Right kidney (tissue), 1 donor: ENCODE measurements at regions not wholly inside any gene's neighbourhood (a gene's known extent, or its start where the extent isn't known, plus 50 kb on each side); places are given as distances from the start of the nearest gene placed in this dataset.
A peak's percentile ranks its signal among the peaks of the same experiment; 100 is the strongest.

Experiments used
- DNase-seq: peaks from one replicate; pipeline ENCODE4 v3.0.0-alpha.2; 2016

GRCh38 chr4:147054228-147054872, 108.7 kb upstream of the TTC29 start:
- DNase-seq = no peak

- DNase-seq = peak; percentile 28
These were observed 111.4 kb upstream of the TTC29 start for GRCh38 chr4:147056940-147057610.

DNA sequence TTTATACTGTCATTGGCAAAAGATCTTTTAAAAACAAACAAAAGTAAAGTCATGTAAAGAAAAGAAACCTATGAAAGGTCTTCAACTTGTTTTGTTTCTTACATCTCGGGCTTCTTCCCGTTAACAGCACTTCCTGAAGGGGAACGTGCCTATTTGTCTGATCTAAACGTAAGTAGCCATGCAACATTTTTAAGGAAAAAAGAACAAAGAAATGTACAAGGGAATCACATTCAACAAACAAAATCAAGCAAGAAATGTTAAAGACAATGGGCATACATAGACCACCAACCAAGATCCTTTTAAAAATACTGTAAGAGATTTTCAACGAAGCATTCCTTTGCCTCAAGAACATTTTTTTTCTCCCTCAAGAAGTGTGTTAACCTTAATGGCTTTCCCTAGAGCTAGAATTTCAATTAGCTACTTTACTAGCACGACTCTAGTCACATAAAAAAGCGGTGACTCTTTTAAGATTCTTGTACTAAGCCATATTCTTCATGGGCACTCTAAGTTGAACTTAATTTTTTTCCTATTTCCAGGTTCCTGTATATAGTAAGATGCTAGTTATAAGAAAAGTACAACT, 112.0 kb upstream of the TTC29 start:
- DNase-seq = peak; percentile 51

DNA sequence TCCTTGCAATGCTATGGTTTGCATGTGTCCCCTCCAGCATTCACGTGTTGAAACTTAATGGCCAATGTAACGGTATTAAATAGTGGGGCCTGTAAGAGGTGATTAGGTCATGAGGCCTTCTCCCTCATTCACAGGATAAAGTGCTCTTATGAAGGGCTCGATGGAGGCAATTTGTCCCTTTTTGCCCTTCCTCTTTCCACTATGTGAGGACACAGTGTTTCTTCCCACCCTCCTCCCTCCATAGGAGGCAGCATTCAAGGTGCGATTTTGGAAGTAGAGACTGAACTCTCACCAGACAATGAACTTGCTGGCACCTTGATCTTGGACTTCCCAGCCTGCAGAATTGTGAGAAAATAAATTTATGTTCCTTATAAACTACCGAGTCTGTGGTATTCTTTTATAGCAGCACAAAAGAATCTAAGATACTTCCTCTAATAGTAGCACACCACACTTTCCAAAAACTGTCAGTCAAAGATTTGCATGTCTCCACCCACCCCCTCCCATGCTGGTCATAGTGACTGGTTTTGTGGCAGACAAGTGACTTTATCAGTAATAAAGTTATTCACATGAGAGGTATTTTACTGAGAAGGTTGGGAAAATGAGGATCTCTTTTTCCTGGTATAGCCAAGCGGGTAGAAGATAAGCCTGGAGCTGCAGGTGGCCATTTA, 113.5 kb upstream of the TTC29 start:
- DNase-seq = no peak

GRCh38 chr4:147060151-147060931, 114.7 kb upstream of the TTC29 start:
- DNase-seq = no peak

DNA sequence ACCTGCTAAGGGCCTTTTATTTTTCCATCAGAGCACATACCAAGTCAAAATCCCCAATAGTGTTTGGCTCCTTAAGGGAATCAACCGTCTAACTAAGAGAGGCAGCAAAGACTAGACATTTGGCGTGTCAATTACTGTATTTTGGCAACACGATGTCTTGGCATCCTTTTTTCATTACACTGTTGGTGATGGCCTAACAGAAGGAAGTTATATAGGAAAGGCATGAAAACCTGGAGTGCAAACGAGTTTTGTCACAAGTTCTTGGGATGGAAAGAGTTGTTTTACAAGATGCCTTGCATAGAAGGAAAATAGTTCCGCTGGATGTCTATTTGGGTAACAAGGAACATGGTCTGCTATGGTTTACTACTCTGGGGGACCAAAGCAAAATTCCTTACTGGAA, 119.2 kb upstream of the TTC29 start:
- no peak for DNase-seq

- no peak for DNase-seq
These were observed 122.9 kb upstream of the TTC29 start for GRCh38 chr4:147068564-147068963.

DNA sequence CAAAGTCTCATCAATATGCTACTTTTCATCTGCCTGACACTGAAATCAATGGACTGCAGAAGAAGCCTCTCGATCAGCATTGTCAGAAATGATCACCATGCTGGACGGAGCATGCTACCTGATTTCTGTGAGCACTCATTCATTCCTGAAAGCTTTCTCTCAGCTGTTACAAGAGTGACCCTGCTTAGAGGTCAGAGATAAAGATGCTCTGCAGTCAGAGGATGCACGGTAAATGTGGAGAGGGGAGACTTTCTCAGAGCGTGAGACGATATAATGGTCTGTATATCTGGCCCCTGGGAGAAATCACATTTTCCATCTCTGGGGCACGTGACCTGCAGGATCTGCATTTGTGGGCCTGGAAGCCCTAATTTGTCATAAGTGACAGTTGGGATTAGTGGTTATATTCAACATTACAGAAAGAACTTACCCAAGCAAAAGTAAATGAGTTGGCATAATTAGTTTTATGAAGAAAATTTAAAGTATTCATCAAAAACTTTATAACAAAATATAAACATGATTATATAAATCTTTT, 125.6 kb upstream of the TTC29 start:
- DNase-seq = no peak

GRCh38 chr4:147076179-147076578, 130.5 kb upstream of the TTC29 start:
- no peak for DNase-seq

DNA sequence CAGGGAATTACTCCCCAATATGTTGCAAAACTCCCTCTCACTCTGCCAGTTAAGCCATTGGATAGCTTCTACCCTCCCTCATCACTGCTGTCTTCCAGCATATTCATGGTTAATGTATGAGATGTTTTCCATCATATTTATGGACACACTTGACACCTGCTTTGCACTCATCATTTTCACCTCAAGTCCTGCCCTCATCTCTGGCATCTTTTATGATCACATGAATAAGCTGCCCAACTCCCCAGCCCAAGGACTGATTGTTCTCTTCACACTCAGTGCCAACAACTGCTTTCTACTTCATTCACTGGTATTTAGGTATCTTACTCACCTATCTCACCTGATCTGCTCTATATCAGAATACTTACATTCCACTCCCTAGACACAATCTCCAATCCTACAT, 131.1 kb upstream of the TTC29 start:
- no peak for DNase-seq

GRCh38 chr4:147078362-147078761, 132.7 kb upstream of the TTC29 start:
- no peak for DNase-seq

- no peak for DNase-seq
These were observed 133.4 kb upstream of the TTC29 start for GRCh38 chr4:147078875-147079658.

GRCh38 chr4:147084861-147085260, 139.2 kb upstream of the TTC29 start:
- no peak for DNase-seq

DNA sequence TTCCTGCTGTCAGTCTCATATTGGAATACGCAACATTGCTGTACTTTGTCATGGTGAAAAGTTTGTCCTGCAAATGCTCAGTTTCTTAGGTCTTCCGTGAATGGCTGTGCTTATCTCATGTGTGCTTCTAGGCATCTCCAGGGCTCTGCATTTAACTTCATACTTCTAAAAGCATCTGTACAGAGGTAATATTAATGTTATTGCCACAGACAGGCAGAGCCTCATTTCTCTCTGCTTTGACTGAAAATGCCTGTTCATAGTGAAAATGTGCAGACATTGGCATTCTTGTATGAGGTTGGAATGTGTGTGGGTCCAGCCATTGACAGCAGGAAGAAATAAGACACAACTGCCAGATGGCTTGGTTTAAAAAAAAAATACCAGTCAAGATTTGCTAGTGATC, 140.1 kb upstream of the TTC29 start:
- no peak for DNase-seq

GRCh38 chr4:147088146-147088545, 142.5 kb upstream of the TTC29 start:
- no peak for DNase-seq

- DNase-seq = no peak
These were observed 144.8 kb upstream of the TTC29 start for GRCh38 chr4:147090486-147090885.

- no peak for DNase-seq
These were observed 147.5 kb upstream of the TTC29 start for GRCh38 chr4:147093206-147093605.

DNA sequence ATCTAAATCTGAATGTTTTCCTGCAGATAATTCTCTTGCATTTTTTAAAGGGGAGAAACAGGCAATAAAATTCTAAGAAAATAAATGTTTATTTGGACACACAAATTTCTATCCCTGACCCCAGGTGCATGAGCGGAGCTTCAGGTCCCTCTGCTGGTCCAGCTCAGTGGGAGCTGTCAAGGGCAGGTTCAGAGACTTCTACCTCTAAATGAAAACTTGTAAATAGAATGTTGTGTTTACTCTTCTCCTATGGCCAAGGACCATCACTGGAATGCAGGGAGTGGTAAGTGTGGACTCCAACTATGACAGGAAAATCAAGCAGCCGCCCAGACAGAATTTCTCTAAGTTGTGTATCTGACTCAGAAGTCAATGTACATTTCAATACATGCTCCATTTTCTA, 148.6 kb upstream of the TTC29 start:
- DNase-seq = no peak

DNA sequence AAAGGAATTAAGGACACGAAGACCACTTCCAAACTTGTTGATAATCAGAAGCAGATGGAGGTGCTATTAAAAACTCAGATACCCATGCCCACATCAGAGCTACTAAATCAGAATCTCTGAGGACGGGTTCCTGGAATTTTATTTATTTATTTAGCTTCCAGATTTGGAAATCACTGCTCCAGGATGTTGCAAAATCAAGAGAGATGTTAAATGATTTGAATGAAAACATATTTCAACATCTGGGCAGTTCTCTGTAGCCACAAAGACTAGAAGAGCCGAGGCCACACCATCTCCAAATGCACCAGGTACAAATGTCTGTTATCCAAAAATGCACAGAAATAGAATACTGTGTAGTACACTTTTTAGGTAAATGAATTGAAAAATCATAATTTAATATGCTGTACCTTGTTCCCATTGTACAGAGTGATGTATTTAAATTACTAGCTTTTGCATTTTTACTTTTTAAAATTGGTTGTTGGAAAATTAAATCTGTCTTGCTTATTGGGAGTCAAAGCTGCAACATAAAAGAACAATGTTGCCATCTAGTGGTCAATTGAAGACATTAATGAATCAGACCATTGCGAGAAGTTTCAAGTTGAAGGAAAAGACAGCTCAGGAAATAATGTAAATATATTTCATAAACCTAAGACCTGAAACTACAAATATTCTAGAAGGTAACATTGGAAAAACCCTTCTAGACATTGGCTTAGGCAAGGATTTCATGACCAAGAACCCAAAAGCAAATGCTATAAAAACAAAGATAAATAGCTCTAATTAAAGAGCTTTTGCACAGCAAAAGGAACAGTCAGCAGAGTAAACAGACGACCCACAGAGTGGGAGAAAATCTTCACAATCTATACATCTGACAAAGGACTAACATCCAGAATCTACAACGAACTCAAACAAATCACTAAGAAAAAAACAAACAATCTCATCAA, 151.3 kb upstream of the TTC29 start:
- no peak for DNase-seq

DNA sequence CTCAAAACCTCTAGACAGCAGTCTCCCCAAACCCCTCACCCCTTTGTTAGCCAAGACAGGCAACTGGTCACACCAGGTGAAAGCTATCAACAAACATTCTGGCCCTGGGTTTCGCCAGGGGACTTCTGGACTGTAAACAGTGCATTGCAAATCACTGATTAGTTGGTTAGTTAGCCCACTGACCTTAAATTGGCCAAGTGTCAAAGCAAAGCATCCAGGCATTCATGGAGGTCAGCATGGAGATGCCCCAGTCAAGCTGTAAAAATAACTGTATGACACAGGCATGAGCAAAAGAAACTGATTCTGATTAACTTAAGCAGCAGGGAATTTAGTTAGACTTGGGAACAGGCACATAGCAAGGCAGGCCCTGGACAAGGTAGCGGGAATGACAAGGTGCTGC, 156.0 kb upstream of the TTC29 start:
- no peak for DNase-seq
